ENCODE measurements at regions not wholly inside any gene's neighbourhood (a gene's known extent, or its start where the extent isn't known, plus 50 kb on each side); places are given as distances from the start of the nearest gene placed in this dataset.
"Not testable (repeated sequence)": the region's sequence is repeated elsewhere in the genome, so short reads cannot be mapped to it uniquely, and the experiment has no call there.

GRCh38 chr13:60230593-60230992 is 66.9 kb upstream of the DIAPH3 start:
- DNase-seq (ENCODE audit: low read depth), result no peak
- no peak overlapping the region for H3K4me3 ChIP-seq (ENCODE audit: low read depth, low read length)
- TF ChIP-seq CTCF (IDR thresholded peaks at IDR 0.05; ENCODE audit: control insufficient read depth, extremely low read depth, insufficient read depth), result no peak

- H3K4me3 ChIP-seq (ENCODE audit: low read depth, low read length), result no peak overlapping the region
- DNase-seq (ENCODE audit: low read depth), result no peak
- no peak for TF ChIP-seq CTCF (IDR thresholded peaks at IDR 0.05; ENCODE audit: control insufficient read depth, extremely low read depth, insufficient read depth)
Measured at GRCh38 chr13:60242043-60242595, 78.4 kb upstream of the DIAPH3 start.

GRCh38 chr13:60244381-60244780 is 80.7 kb upstream of the DIAPH3 start:
- no peak overlapping the region for H3K4me3 ChIP-seq (ENCODE audit: low read depth, low read length)
- no peak for DNase-seq (ENCODE audit: low read depth)
- no peak for TF ChIP-seq CTCF (IDR thresholded peaks at IDR 0.05; ENCODE audit: control insufficient read depth, extremely low read depth, insufficient read depth)

- DNase-seq (ENCODE audit: low read depth); H3K4me3 ChIP-seq (ENCODE audit: low read depth, low read length): not testable (repeated sequence)
Measured at GRCh38 chr13:60251419-60251818, 87.7 kb upstream of the DIAPH3 start.

- no peak overlapping the region for H3K4me3 ChIP-seq (ENCODE audit: low read depth, low read length)
- DNase-seq (ENCODE audit: low read depth), result no peak
- no peak for TF ChIP-seq CTCF (IDR thresholded peaks at IDR 0.05; ENCODE audit: control insufficient read depth, extremely low read depth, insufficient read depth)
Measured at GRCh38 chr13:60258349-60258748, 94.6 kb upstream of the DIAPH3 start.

- DNase-seq (ENCODE audit: low read depth), result no peak
- no peak for TF ChIP-seq CTCF (IDR thresholded peaks at IDR 0.05; ENCODE audit: control insufficient read depth, extremely low read depth, insufficient read depth)
- no peak overlapping the region for H3K4me3 ChIP-seq (ENCODE audit: low read depth, low read length)
Measured at GRCh38 chr13:60260440-60260839, 96.7 kb upstream of the DIAPH3 start.

GRCh38 chr13:60261432-60262351 is 98.0 kb upstream of the DIAPH3 start:
- TF ChIP-seq CTCF (IDR thresholded peaks at IDR 0.05; ENCODE audit: control insufficient read depth, extremely low read depth, insufficient read depth), result no peak
- H3K4me3 ChIP-seq (ENCODE audit: low read depth, low read length), result no peak overlapping the region
- DNase-seq (ENCODE audit: low read depth), result peak; percentile 8

All from LNCaP clone FGC (cell line).